GM18868 (cell line): ENCODE measurements at regions not wholly inside any gene's neighbourhood (a gene's known extent, or its start where the extent isn't known, plus 50 kb on each side); places are given as distances from the start of the nearest gene placed in this dataset.
"Not testable (repeated sequence)": the region's sequence is repeated elsewhere in the genome, so short reads cannot be mapped to it uniquely, and the experiment has no call there.

Experiments used
- ATAC-seq: cut with Tn5 transposase; IDR thresholded peaks from one replicate; pipeline ENCODE4 v1.9.1; 2021; ENCODE audit warnings: mild to moderate bottlenecking, moderate library complexity; ENCODE audit not compliant: unreplicated experiment

- ATAC-seq = no peak
Measured at GRCh38 chr5:136629125-136629792, 263.9 kb upstream of the TRPC7 start.

GRCh38 chr5:136626531-136626930, 261.2 kb upstream of the TRPC7 start:
- no peak for ATAC-seq

DNA sequence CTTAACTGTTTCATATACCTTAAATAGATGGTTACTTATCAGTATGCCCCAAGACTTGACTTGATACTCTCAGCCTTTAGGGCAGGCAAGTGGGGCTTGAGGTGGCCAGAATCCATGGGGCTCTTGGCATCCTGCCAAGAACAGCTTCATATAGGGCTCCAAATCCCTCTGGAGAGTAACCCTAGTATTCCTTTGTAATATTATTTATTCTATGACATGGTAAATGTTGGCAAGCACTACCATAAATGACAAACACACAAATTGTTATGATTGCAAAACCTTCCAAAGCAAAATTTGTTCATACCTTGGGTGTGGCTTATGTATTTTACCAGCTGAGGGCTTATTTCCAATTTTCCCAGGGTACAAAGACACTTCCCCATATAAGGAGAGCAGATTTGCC, 257.4 kb upstream of the TRPC7 start:
- no peak for ATAC-seq

DNA sequence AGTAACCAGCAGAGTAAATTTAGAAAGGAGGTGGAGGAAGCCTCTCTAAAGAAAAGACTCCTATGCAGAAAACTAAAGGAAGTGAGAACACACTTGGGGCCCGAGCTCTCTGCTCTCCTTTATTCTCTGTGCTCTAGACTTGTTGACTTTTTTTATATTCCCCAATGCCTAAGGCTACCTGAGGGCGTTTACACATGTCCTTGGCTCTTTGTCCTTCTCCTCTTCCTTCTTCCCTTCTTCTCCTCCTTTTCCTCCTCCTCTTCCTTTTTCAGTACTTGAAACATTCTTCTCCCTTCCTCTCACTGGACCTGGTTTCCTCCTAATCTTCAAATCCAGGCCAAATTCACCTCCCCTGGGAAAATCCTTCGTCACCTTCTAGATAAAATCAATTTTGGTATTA, 256.4 kb upstream of the TRPC7 start:
- ATAC-seq = no peak

DNA sequence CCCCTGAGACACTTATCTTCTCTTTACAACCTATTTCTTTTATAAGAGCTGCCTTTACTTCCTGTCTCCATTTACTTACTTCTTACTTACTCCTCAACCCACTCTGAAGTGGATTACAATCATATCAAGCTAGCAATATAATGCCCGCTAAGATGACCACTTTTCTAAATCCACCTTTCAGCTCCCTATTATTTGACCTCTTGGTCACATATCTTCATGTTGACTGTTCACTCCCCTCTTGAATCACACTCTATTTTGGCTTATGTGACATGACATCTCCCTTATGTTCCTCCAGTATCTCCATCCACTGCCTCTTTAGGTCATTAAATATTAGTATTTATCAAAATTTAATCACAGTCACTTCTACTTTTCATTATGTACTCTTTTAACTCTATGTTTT, 255.3 kb upstream of the TRPC7 start:
- no peak for ATAC-seq

GRCh38 chr5:136620016-136620419, 254.7 kb upstream of the TRPC7 start:
- ATAC-seq = no peak

DNA sequence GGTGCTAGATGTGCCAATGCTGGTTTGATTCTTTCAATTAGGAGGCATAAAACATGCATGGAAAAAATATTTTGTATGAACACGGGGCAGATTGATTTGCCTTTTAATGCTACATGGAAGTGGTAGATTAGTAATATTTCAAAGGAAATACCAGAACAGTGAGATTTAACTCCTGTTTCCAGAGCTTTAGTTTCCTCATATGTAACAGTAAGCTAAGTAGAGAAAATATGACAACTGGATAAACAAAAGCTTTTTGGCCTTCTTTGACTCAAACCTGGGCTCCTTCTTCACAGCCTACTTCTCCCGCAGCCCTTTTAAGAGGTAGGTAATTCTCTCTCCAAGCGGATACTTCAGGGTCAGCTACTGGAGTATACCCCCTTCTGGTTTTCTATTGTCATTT, 254.2 kb upstream of the TRPC7 start:
- no peak for ATAC-seq

DNA sequence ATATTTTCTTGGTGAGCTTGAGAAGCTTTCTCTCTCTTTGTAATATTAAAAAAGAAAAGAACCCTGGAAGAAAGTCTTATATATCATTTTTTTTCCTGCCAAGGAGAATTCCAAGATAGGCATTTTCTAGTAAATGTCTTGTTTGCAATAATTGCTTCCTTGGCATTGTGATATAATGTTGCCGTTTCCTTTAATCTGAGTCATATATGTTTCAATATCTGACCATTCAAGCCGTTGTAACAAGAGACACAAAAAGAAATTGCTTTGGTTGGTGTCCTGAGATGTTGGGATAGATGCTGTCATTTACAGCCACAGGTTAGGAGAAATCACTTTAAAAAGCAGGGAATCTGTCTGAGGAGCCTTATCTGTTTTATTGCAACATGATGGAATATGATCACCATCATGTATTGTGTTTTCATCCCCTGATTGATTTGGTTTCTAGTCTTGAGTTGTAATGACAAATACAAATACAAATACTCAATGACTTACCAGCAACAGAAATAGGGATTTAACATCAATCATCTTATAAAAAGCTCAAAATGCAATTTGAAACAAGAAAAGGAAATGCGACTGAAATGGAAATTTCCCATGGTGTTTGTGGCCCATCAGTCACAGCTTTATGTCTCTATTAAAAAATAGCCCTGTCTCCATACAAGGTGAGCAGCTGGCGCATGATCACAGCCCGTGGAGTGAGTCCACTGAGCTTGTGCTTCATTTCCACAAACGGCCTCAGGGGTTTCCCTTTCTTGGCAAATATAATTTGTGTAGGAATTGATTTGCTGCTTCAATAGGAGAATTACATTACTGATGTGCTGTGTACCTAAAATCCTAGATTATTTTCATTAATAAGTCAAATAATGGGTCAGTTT, 250.1 kb upstream of the TRPC7 start:
- ATAC-seq = no peak

DNA sequence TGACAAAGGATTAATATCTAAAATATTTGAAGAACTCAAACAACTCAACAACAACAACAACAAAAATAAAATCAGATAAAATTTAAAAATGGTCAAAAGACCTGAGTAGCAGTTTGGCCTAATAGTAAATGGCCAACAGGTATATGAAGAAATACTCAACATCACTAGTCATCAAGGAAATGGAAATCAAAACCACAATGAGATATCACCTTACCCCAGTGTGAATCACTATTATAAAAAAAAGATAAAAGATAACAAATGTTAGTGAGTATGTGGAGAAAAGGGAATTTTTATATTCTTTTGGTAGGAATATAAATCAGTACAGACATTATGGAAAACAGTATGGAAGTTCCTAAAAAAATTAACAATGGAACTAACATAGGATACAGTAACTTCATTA, 247.9 kb upstream of the TRPC7 start:
- no peak for ATAC-seq

DNA sequence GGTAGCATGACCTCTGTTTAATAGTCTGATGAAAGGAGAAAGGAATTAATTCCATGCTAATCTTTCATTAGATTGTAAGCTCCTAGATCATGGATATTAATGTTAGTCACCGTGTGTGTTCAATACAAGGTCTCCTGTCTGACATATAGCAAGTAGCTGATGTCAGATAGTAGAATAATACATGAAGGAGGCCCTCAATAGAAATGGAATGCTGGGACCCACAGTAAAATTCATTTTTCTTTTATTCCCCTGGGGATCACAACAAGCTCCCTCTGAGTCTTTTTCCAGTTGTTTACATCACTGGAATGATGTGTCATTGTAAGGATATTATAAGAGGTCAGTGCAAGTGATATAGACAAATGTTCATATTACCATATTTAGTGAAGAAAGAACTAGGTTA, 240.3 kb upstream of the TRPC7 start:
- no peak for ATAC-seq

DNA sequence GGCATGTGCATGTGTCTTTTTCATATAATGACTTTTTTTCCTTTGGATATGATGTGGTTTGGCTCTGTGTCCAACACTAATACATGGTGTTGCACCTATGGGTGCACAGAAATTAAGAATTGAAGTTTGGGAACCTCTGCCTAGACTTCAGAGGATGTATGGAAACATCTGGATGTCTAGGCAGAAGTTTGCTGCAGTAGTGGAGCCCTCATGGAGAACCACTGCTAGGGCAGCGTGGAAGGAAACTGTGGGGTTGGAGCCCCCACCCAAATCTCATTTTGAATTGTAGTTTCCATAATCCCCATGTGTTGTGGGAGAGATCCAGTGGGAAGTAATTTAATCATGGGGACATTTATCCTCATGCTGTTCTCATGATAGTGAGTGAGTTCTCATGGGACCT, 235.0 kb upstream of the TRPC7 start:
- ATAC-seq = no peak

DNA sequence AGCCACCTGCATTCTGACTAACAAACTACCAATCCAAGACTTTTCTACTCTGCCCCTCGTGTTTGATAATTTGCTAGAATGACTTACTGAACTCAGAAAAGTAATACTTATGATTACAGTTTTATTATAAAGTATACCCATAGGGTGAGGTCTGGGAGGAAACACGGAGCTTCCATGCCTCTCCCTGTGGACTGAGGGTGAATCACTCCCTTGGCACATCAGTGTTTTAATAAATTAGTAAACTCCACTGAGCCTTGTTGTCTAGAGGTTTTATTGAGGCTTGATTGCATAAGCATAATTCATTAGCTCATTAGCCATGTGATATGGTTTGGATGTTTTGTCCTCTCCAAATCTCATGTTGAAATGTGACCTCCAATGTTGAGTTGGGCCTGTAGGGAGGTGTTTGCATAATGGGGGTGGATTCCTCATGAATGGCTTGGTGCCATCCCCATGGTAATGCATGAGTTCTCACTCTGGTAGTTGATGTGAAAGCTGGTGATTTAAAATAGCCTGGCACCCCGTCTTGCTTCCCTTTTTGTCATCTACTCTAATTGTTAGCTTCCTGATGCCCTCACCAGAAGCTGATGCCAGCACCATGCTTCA, 233.6 kb upstream of the TRPC7 start:
- no peak for ATAC-seq

- ATAC-seq = no peak
Measured at GRCh38 chr5:136594416-136594815, 229.1 kb upstream of the TRPC7 start.

- no peak for ATAC-seq
Measured at GRCh38 chr5:136590581-136590980, 225.2 kb upstream of the TRPC7 start.

DNA sequence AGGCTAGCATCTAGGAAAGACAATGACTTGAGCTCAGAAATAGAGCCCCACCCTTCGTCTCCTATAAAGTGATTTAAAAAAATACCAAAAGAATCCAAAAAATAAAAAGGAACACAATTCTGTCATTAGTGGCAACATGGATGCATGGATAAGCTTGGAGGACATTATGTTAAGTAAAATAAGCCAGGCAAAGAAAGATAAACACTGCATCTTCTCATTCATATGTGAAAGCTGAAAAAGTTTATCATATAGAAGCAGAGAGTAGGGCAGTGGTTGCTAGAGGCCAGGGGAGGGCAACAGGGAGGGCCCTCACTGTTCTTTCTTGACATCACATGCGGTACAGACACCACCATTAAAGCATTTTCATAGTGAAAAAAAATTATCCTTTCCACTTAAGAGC, 220.9 kb upstream of the TRPC7 start:
- no peak for ATAC-seq

DNA sequence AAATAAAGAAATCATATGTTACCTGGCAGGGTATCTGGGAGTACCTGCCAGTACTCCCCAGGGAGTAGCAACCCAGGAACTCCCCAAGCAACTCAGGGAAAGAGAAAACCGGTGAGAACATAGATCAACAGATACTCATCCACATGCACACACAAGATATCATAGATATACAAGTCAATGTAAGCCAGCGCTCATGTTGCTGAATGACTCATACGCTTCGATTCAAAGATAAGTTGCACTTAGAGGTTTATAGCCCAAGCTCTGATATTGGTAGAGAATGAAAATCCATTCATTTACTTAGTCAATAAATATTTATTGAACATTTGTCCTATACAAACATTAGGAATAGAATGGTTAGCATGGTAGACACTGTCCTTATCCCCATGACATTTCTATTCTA, 219.1 kb upstream of the TRPC7 start:
- ATAC-seq = no peak

GRCh38 chr5:136579238-136579637, 213.9 kb upstream of the TRPC7 start:
- no peak for ATAC-seq

- ATAC-seq = not testable (repeated sequence)
Measured at GRCh38 chr5:136569875-136570274, 204.5 kb upstream of the TRPC7 start.

DNA sequence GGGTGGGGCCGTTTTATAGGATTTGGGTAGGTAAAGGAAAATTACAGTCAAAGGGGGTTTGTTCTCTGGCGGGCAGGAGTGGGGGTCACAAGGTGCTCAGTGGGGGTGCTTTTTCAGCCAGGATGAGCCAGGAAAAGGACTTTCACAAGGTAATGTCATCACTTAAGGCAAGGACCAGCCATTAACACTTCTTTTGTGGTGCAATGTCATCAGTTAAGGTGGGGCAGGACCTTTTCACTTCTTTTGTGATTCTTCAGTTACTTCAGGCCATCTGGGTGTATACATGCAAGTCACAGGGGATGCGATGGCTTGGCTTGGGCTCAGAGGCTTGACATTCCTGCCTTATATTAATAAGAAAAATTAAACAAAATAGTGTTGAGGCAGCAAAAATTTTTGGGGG, 200.1 kb upstream of the TRPC7 start:
- not testable (repeated sequence) for ATAC-seq

DNA sequence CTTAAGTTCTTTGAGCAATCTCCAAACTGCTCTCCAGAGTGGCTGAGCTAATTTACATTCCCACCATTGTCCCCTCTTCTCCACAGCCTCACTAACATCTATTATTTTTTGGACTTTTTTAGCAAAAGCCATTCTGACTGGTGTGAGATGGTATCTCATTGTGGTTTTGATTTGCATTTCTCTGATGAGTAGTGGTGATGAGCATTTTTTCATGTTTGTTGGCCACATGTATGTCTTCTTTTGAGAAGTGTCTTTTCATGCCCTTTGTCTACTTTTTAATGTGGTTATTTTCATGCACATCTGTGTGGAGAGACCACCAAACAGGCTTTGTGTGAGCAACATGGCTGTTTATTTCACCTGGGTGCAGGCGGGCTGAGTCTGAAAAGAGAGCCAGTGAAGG, 199.7 kb upstream of the TRPC7 start:
- not testable (repeated sequence) for ATAC-seq

DNA sequence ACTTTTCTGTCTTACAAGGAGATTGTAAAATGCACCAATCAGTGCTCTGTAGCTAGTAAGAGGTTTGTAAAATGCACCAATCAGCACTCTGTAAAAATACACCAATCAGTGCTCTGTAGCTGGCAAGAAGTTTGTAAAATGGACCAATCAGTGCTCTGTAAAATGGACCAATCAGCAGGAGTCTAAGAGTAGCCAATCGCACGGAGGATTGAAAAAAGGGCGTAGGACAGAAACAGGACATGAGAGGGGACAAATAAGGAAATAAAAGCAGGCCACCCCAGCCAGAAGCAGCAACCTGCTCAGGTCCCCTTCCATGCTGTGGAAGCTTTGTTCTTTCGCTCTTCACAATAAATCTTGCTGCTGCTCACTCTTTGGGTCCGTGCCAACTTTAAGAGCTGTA, 199.1 kb upstream of the TRPC7 start:
- not testable (repeated sequence) for ATAC-seq

DNA sequence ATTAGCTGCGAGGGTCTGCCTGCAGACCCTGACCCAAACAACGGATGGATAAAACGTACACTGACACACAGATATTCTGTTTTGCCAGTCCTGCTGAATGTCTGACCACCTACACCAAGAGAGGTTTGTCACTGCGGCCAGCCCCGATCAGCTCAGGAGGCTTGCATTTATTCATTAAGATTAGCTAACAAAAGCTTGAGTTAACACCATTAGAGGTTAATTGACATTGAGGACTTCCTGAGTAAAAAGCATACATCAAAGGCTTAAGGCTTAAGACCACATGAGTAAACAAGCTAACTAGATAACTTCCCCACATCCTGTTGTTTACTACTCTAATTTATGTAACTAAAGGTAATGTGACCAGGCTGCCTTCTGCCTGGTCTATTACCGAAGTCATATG, 198.1 kb upstream of the TRPC7 start:
- ATAC-seq = no peak
